Mononuclear cell (primary cell): ENCODE measurements at regions not wholly inside any gene's neighbourhood (a gene's known extent, or its start where the extent isn't known, plus 50 kb on each side); places are given as distances from the start of the nearest gene placed in this dataset.

ENCODE experiments used
- H3K27me3 ChIP-seq: 2 replicates; pipeline ENCODE4 v1.6.0; 2011; ENCODE audit warnings: low read length, control low read depth; ENCODE audit not compliant: insufficient read depth
- H3K4me1 ChIP-seq: 2 replicates; pipeline ENCODE4 v1.5.1; 2011; ENCODE audit warnings: mild to moderate bottlenecking, low read length, control low read depth; ENCODE audit not compliant: insufficient read depth
- H3K4me3 ChIP-seq: 2 replicates; pipeline ENCODE4 v1.5.1; 2011; ENCODE audit warnings: mild to moderate bottlenecking, low read length, moderate library complexity
- H3K9me3 ChIP-seq: 2 replicates; pipeline ENCODE4 v1.5.1; 2011; ENCODE audit warnings: low read depth, mild to moderate bottlenecking, control low read depth, low read length

DNA sequence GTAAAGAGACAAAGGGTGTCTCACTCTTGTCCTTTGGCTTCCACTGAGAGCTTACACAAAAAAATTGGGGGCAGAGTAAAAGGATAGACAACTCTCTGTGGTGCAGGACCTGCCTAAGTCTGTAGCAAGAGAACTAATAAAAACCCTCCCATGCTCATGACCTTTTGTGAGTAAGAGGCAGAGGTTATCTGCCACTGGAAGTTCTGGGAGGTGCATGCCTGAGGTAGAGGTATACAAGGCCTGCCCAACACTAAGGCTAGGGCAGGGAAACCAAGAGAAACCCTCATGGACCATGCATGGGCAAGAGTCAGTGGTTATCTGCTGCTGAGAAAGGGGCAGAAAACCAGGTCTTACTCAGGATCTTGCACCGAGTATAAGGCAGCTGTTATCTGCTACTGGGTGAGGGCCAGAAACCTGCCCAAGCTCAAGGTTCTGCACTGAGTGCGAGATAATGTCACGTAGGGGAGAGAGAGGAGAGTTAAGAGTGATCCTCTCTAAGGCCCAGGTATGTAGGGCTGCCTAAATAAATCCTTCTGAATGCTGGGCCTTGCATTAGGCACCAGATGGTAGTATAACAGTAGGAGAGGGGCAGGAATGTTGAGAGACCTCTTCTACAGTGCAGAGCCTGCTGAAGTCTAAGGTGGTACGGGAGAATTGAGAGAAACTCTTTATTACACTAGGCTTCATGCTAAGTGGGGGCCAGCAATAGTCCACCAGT, 143.4 kb downstream of the MACROH2A1 start:
- no peaks in the 10 kb centered on the region for H3K4me1 ChIP-seq
- H3K27me3 ChIP-seq = peaks cover 2% of the 10 kb centered on the region
- peaks cover 10% of the 10 kb centered on the region for H3K9me3 ChIP-seq
- no peak overlapping the region for H3K4me3 ChIP-seq

DNA sequence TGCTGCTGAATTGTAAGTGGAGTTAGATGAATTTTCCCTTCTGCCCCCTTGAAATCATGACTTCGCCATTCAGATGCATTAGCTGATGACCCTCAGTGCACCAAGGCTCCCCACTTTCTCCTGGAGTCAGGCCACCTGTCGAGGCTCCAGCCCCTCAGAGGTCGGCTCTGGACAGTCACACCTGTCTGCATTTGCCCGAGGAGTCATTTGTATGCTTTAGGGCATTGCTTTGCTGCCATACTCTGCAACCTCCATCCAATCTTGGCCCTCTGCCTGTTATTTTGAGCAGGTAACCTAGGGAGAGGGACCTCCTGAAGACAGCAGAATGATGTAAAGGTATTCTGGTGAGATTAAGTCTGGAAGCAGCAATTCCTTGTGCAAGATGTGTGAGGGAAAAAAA, 144.8 kb downstream of the MACROH2A1 start:
- peaks cover 9% of the 10 kb centered on the region for H3K9me3 ChIP-seq
- H3K4me3 ChIP-seq = no peak overlapping the region
- peaks cover 2% of the 10 kb centered on the region for H3K27me3 ChIP-seq
- H3K4me1 ChIP-seq = no peaks in the 10 kb centered on the region

DNA sequence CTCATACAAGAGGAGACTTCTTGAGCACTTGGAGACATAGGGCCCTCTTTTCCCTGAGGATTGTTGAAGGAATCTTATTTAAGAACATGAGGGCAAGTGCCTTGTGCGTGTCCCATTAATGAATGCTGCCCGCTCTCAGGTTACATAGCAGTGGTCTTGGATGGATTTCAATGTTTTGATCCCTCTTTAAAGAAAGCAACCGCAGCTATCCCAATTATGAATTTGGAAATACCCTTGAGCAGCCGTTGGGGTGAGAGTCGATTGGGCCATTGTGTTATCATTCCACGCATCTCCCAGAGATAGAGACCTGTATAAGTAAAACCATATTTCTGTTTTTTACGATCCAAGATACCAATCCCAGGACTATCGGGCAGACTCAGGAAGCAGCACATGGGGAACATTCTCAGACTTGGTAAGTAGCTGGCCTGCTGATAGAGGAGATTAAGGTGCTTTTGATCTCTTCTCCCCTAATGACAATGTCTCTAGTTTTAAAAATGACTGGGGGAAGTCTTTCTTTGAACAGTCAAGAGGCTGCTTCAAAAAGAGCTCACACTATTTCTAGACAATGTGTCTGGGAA, 145.3 kb downstream of the MACROH2A1 start:
- Histone ChIP-seq H3K27me3 (peaks cover 2% of the 10 kb centered on the region), H3K9me3 (peaks cover 5% of the 10 kb centered on the region), H3K4me1 (no peaks in the 10 kb centered on the region), H3K4me3 (no peak overlapping the region)

DNA sequence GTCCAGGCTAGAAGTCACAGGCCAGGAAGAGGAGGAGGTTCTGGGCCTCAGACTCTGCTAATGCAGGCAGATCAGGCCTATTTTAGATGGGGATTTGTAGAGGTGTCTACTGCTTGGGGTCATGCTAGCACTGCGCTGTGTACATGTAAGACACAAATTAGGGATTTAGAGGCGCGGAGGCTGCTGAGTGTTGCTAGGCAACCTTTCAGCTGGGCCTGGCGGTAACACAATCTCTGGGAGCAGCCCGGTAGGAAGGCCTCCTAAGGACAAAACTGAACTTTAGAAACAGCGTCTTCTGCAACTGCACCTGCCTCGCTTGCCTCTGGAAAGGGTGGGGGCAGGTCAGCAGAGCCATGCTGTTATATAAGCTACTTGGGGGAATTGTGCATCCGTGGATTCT, 147.9 kb downstream of the MACROH2A1 start:
- H3K27me3 ChIP-seq = no peaks in the 10 kb centered on the region
- peaks cover 15% of the 10 kb centered on the region for H3K4me1 ChIP-seq
- no peak overlapping the region for H3K4me3 ChIP-seq
- H3K9me3 ChIP-seq = no peaks in the 10 kb centered on the region

DNA sequence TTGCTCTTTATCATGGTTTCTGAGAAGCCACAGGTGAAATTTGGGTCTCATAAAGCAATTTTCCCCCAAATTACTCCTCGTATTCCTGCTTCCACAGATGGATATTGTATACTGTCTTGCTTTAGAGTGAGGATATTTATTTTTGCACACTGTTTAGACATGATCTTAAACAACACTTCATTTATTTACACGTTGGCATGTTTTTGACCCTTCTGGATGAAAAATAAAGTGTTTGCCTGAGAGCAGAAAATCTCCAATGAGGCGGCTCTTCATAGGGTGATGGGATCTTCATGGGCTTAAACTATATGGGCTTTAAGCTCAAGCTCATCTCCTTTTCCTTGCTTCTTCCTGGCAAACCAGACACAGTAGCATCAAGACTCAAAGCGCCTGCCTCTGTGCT, 148.4 kb downstream of the MACROH2A1 start:
- H3K4me3 ChIP-seq = no peak overlapping the region
- no peaks in the 10 kb centered on the region for H3K27me3 ChIP-seq
- no peaks in the 10 kb centered on the region for H3K9me3 ChIP-seq
- peaks cover 19% of the 10 kb centered on the region for H3K4me1 ChIP-seq

DNA sequence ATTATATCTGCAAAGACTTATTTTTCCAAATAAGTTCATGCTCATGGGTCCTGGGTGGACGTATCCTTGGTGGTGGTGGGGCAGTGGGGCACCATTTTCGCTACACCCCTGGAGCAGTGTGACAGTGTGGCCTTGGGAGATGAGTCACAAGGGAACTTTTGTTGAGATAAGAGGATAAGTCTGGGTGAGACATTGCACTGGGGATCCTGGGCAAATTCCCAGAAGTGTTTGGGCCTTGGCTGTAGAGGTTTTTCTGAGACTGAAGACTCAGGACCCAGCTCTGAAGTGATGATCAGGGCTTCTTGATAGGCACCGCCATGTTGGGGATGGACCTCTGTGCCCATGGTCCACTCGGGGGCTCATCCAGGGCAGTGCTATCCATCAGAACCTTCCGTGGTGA, 149.4 kb downstream of the MACROH2A1 start:
- Histone ChIP-seq H3K4me3 (no peak overlapping the region), H3K4me1 (peaks cover 28% of the 10 kb centered on the region), H3K27me3 (no peaks in the 10 kb centered on the region), H3K9me3 (no peaks in the 10 kb centered on the region)

DNA sequence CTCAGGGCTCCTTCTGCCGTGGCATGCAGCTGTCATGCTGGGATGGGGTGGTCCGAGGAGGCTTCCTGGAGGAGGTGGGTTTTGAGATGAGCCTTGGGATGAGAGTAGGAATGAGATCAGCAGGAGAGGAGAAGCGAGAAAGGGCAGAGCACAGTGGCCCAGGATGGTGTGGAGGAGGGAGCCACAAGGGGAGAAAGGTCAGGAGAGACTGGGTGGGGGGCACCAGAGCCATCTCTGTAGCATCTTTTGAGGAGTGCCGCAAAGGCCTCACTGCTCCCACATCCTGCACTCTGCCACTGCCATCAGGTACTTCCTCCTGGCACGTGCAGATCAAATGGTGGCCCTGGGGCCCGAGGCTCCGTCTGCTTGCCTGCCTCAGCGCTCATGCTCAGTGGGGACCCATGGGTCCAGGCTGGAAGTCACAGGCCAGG, 150.2 kb downstream of the MACROH2A1 start:
- Histone ChIP-seq H3K4me1 (peaks cover 28% of the 10 kb centered on the region), H3K27me3 (no peaks in the 10 kb centered on the region), H3K9me3 (no peaks in the 10 kb centered on the region), H3K4me3 (no peak overlapping the region)

DNA sequence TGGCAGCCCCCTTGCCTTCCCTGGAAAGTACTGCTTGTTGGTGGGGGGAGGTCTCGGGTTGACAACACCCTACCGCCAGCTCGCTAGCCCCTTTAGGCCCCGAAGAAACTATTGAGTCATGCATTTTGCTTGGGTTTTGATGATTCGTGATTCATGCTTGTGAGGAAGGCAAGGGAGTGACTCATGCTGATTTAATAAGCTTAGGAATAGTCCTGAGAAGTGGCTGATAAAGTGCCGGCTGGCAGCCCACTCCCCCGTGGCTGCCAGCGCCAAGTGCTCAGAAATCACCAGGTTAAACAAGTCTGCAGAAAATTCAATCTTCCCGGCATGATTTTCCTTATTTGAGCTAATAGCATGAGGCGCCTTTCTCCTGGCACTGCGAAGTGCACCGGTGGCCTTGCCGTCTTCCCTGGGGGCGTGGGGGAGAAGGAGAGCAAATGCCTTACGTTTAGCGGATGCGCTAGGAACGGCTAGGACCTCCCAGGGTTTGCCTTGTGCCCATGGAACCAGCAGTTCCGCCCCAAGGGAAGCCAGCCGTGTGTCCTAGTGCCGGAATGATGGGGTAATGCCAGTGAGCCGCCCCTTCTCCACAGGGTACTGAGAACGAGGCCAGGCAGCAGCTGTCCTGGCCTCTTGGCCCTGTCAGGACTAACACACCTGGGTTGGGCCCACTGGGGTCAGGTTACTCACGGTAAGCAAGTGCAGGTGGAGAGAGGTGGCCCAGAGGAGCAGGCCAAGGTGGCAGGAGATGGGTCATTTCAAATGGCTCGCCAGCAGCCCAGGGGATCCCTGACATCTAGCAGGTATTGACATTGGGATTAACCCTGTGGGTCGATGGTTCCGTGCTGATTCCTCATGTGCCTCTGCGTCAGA, 151.9 kb downstream of the MACROH2A1 start:
- Histone ChIP-seq H3K4me1 (peaks cover 28% of the 10 kb centered on the region), H3K9me3 (no peaks in the 10 kb centered on the region), H3K4me3 (no peak overlapping the region), H3K27me3 (no peaks in the 10 kb centered on the region)

DNA sequence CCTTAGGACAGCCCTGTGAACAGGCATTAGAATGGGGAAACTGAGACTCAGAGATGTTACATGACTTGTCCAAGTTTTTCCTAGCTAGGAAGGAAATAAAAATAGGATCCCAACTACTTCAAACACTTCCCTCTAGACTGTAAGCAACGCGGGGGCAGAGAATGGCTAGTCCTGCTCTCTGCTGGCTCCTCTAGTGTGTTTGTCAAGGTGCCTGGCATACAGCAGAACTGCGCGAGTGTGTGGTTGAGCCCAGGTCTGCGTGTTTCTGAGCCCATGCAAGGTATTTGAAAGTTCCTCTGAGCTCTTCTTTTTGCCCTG, 152.5 kb downstream of the MACROH2A1 start:
- Histone ChIP-seq H3K4me3 (no peak overlapping the region), H3K27me3 (no peaks in the 10 kb centered on the region)

DNA sequence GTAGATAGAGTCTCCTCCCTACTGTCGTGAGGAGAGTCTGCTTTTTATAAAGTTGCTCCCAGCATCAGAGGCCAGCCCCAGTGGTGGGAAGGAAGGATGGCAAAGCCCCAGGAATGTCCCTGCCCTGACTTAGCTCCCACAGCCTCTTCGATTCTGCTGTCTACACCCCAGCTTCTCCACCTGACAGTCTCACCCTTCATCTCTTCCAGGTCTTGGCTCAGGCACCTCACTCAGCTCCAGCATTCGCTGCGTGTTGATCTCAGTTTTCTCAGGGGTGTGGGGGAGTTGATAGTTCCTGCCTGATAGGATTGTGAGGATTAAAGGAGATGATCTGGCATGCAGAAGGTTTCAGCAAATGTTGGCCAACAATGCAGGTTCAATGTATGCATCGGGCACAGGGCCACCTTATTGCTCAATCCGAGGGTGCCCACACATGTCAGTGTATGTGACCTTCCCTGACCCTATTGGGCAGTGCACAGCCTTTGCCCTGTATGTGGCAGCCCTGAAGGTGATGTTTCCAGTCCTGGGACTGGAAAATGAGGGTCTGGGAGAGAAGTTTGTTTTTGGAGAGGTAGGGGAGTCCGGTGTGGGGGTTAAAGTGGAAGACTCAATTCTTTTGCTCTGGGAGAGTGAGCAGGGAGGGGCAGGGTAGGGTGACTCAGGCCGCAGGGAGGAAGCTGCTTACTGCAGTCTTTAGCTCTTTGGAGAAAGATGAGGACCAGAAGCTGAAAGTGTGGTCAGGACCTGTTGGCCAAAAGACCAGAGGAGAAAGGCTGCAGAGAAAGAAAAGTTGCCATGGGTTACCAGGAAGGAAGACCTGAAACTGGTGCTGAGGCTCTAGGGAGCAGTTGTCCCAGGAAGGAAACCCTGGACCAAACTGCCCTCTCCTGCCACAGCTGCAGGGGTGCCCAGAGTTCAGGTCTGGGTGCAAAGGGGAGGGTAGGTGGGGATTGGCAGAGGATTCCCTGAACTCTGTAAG, 153.2 kb downstream of the MACROH2A1 start:
- Histone ChIP-seq H3K9me3 (no peaks in the 10 kb centered on the region), H3K27me3 (no peaks in the 10 kb centered on the region), H3K4me1 (peaks cover 28% of the 10 kb centered on the region), H3K4me3 (no peak overlapping the region)

More for the DNA sequence above, 152.5 kb downstream of the MACROH2A1 start:
- H3K4me1 ChIP-seq = peaks cover 28% of the 10 kb centered on the region
- no peaks in the 10 kb centered on the region for H3K9me3 ChIP-seq

DNA sequence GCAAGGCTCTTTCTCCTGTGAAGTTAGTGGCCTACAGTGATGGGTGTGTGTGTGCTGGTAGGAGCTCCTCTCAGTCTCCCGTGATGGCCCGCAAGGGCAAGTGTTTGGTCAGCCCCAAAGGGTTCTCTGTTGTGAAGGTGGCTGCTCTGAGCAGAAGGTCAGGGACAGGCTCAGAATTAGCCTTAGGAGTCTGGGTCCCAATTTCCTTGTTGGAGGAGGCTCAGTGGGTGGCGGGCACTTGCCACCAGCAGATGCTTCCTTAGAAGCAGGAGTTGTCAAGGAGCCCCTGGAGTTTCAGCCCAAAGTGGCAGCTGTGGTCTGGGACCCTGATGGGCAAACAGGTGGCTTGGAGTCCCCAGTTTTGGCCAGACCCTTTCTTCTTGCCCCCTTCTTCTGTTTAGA, 154.4 kb downstream of the MACROH2A1 start:
- Histone ChIP-seq H3K27me3 (no peaks in the 10 kb centered on the region), H3K9me3 (no peaks in the 10 kb centered on the region), H3K4me1 (peaks cover 28% of the 10 kb centered on the region), H3K4me3 (no peak overlapping the region)

DNA sequence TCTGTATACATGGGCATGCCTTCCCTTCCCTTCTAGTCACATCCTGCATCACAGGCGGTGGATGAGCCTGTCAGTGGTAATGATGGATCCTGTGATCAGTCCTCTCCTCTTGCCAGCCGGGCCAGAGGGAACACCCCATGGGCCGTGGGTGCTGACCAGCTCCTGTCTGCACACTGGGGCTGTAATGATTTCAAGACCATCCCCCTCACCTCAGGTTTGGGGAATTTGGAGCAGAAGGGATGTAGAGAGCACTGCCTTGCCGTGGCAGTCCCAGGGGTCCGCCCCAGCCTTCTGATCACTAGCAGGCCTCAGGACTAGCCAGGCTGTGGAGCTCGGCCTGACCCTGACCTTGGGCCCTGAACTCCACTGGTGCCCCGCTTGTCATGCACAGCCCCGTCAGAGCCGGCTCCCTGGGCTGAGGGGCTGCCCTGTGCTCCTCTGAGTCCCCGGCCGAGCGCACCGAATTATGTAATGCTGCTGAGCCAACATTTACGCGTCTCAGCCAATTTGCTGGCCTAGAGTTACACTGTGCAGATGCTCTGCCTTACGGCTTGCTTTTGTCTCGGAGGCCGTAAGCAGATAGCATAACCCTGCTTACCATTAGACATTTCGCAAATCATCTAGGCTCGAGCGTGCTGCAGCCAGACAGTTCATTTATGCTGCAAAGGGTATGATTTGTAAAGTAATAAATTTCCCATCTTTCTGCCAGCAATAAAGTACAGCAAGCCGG, 155.3 kb downstream of the MACROH2A1 start:
- Histone ChIP-seq H3K9me3 (no peaks in the 10 kb centered on the region), H3K27me3 (no peaks in the 10 kb centered on the region), H3K4me1 (peaks cover 28% of the 10 kb centered on the region), H3K4me3 (no peak overlapping the region)

DNA sequence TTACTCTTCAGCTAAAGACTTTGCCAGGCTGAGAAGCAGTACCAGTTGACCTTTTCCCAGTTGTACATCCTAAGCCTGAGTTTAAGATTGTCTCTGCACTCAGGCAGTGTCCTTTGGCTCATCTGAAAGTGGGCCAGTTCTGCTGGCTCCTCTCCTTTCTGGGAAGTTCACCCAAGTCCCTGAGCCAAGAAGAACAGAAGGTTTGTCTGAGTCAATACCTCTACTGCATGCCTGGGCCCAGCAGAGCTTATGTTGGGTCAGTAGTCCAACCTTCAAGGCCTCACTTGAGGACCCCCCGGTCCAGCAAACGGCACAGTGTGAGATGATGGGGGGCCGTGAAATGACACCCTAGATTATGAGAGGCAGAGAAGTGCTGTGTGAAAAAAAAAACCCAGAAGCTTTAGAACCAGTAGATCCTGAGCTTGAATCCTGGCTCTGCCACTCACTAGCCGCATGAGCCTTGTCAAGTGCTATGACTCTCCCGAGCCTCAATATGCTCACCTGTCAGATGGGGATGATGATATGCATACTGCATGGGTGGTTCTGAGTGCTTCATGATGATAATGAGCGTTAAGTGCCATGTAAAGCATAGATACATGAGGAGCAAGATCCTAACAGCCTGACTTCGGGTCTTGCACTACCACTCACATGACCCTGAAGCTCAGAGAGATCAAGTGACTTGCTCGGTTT, 156.0 kb downstream of the MACROH2A1 start:
- H3K4me3 ChIP-seq = no peak overlapping the region
- no peaks in the 10 kb centered on the region for H3K9me3 ChIP-seq
- no peaks in the 10 kb centered on the region for H3K27me3 ChIP-seq
- H3K4me1 ChIP-seq = peaks cover 28% of the 10 kb centered on the region
